Gastrocnemius medialis (tissue), 4 donors: ENCODE measurements at regions not wholly inside any gene's neighbourhood (a gene's known extent, or its start where the extent isn't known, plus 50 kb on each side); places are given as distances from the start of the nearest gene placed in this dataset.

Source experiments
- POLR2A ChIP-seq, 2 donors: fragments of 450-650 bp; IDR thresholded peaks; one replicate each; pipeline ENCODE4 v1.6.1; 2017; ENCODE audit warnings: antibody characterized with exemption in 2 of 2, mild to moderate bottlenecking in 2 of 2, moderate library complexity in 2 of 2
- TF ChIP-seq, protein P1 (sequence below), 5 experiments: fragments of 450-650 bp in 3 of 5; fragments of 200-600 bp in 2 of 5; sonication (generic) in 2 of 5; IDR thresholded peaks in 4 of 5; conservative IDR thresholded peaks in 1 of 5; 1 replicate in 4 of 5; 2 replicates in 1 of 5; pipeline ENCODE4 v1.5.1; 2016 to 2019; ENCODE audit warnings: antibody characterized with exemption in 5 of 5, mild to moderate bottlenecking in 3 of 5, moderate library complexity in 3 of 5

DNA sequence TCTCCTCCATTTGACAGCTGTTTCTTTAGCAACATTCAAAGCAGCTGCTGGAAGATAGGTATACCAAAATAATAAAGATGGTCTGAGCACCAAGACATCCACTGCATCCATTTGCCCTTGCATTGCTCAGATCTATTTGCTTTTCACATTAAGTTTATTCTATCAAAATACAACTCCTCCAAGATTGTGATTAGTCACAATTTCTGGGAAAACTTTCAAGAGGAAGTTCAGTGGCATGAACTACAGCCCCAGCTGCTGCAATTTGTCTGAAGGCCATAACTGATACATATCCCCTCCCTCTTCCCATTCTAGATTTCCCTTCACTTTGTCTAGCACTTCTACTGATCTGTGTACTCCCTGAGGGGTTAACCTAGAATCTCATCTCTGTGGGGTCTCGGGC lies 117.5 kb upstream of the CEP126 start:
- TF ChIP-seq, protein P1, sequence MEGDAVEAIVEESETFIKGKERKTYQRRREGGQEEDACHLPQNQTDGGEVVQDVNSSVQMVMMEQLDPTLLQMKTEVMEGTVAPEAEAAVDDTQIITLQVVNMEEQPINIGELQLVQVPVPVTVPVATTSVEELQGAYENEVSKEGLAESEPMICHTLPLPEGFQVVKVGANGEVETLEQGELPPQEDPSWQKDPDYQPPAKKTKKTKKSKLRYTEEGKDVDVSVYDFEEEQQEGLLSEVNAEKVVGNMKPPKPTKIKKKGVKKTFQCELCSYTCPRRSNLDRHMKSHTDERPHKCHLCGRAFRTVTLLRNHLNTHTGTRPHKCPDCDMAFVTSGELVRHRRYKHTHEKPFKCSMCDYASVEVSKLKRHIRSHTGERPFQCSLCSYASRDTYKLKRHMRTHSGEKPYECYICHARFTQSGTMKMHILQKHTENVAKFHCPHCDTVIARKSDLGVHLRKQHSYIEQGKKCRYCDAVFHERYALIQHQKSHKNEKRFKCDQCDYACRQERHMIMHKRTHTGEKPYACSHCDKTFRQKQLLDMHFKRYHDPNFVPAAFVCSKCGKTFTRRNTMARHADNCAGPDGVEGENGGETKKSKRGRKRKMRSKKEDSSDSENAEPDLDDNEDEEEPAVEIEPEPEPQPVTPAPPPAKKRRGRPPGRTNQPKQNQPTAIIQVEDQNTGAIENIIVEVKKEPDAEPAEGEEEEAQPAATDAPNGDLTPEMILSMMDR (IDR thresholded peaks at IDR 0.05 in 4 of 5, conservative IDR thresholded peaks at IDR 0.05 in 1 of 5) = no peak
- TF ChIP-seq POLR2A (IDR thresholded peaks at IDR 0.05) = no peak
